ENCODE measurements at regions not wholly inside any gene's neighbourhood (a gene's known extent, or its start where the extent isn't known, plus 50 kb on each side); places are given as distances from the start of the nearest gene placed in this dataset.

DNA sequence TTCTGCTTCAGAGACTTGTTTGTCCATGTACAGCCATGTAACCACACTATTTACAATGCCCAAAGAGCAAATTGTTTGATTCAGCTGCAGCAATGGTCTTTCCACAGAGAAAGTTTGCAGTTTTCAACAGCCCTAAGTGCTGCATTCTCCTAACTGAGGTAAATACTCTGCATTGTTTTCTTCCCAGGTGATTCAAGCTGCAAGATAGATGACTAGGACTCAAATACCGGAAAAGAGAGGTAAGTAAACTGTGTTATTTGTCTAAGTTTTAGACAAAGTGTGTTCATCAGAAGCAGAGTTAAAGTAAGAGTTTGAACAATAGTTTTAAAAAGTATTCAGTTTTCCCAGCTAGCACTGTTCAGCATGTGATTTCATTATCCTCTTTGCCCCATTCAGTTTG, 1046.7 kb upstream of the C9orf72 start:
- TF ChIP-seq, protein P1, sequence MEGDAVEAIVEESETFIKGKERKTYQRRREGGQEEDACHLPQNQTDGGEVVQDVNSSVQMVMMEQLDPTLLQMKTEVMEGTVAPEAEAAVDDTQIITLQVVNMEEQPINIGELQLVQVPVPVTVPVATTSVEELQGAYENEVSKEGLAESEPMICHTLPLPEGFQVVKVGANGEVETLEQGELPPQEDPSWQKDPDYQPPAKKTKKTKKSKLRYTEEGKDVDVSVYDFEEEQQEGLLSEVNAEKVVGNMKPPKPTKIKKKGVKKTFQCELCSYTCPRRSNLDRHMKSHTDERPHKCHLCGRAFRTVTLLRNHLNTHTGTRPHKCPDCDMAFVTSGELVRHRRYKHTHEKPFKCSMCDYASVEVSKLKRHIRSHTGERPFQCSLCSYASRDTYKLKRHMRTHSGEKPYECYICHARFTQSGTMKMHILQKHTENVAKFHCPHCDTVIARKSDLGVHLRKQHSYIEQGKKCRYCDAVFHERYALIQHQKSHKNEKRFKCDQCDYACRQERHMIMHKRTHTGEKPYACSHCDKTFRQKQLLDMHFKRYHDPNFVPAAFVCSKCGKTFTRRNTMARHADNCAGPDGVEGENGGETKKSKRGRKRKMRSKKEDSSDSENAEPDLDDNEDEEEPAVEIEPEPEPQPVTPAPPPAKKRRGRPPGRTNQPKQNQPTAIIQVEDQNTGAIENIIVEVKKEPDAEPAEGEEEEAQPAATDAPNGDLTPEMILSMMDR (CRISPR knock-in tag; IDR thresholded peaks at IDR 0.05): no peak
- no peak for TF ChIP-seq NRL (CRISPR knock-in tag; IDR thresholded peaks at IDR 0.05; ENCODE audit: borderline replicate concordance)
- TF ChIP-seq TAF15 (IDR thresholded peaks at IDR 0.05; ENCODE audit: low read depth, low read length, poor library complexity, severe bottlenecking): no peak
- no peak for TF ChIP-seq CHD2 (IDR thresholded peaks at IDR 0.05; ENCODE audit: low read depth, low read length)
- TF ChIP-seq MXI1 (IDR thresholded peaks at IDR 0.05; ENCODE audit: borderline replicate concordance, low read depth, low read length): no peak
- no peak for TF ChIP-seq ZNF777 (CRISPR knock-in tag; IDR thresholded peaks at IDR 0.05)
- TF ChIP-seq NFYB (CRISPR knock-in tag; IDR thresholded peaks at IDR 0.05): no peak
- TF ChIP-seq YY1 (IDR thresholded peaks at IDR 0.05; ENCODE audit: insufficient read depth, insufficient replicate concordance, low read depth, low read length): no peak
- TF ChIP-seq, protein P2, sequence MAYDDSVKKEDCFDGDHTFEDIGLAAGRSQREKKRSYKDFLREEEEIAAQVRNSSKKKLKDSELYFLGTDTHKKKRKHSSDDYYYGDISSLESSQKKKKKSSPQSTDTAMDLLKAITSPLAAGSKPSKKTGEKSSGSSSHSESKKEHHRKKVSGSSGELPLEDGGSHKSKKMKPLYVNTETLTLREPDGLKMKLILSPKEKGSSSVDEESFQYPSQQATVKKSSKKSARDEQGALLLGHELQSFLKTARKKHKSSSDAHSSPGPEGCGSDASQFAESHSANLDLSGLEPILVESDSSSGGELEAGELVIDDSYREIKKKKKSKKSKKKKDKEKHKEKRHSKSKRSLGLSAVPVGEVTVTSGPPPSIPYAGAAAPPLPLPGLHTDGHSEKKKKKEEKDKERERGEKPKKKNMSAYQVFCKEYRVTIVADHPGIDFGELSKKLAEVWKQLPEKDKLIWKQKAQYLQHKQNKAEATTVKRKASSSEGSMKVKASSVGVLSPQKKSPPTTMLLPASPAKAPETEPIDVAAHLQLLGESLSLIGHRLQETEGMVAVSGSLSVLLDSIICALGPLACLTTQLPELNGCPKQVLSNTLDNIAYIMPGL (CRISPR knock-in tag; IDR thresholded peaks at IDR 0.05; ENCODE audit: borderline replicate concordance in 1 of 2, low read depth in 1 of 2): no peak
- TF ChIP-seq, protein P3, sequence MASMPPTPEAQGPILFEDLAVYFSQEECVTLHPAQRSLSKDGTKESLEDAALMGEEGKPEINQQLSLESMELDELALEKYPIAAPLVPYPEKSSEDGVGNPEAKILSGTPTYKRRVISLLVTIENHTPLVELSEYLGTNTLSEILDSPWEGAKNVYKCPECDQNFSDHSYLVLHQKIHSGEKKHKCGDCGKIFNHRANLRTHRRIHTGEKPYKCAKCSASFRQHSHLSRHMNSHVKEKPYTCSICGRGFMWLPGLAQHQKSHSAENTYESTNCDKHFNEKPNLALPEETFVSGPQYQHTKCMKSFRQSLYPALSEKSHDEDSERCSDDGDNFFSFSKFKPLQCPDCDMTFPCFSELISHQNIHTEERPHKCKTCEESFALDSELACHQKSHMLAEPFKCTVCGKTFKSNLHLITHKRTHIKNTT (CRISPR knock-in tag; IDR thresholded peaks at IDR 0.05): no peak
